ENCODE measurements at regions not wholly inside any gene's neighbourhood (a gene's known extent, or its start where the extent isn't known, plus 50 kb on each side); places are given as distances from the start of the nearest gene placed in this dataset.

DNA sequence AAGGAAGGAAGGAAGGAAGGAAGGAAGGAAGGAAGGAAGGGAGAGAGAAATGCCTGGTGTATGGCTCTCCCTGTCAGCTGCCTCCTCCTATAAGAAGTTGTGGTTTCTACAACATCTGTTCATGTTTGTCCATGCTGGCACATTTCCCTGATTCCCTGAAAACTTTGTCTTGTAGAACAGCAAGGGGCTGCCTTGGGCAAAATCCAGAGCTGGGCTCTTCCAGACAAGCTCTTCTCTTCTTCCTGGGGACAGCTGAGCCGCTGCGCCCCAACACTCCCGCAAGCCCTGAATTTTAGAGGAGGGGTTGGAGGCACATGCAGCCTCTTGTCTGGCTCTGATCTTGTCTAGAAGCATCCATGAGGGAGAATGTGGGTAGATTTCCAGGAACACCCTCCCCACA, 282.0 kb upstream of the ADARB2 start:
- TF ChIP-seq, protein P1, sequence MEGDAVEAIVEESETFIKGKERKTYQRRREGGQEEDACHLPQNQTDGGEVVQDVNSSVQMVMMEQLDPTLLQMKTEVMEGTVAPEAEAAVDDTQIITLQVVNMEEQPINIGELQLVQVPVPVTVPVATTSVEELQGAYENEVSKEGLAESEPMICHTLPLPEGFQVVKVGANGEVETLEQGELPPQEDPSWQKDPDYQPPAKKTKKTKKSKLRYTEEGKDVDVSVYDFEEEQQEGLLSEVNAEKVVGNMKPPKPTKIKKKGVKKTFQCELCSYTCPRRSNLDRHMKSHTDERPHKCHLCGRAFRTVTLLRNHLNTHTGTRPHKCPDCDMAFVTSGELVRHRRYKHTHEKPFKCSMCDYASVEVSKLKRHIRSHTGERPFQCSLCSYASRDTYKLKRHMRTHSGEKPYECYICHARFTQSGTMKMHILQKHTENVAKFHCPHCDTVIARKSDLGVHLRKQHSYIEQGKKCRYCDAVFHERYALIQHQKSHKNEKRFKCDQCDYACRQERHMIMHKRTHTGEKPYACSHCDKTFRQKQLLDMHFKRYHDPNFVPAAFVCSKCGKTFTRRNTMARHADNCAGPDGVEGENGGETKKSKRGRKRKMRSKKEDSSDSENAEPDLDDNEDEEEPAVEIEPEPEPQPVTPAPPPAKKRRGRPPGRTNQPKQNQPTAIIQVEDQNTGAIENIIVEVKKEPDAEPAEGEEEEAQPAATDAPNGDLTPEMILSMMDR (IDR thresholded peaks at IDR 0.05; ENCODE audit: low read depth, low read length): no peak

GRCh38 chr10:2014541-2014940, 277.2 kb upstream of the ADARB2 start:
- TF ChIP-seq, protein P1 (IDR thresholded peaks at IDR 0.05; ENCODE audit: low read depth, low read length): no peak

More for the DNA sequence above, 282.0 kb upstream of the ADARB2 start:
- DNase-seq (ENCODE audit: extremely low read depth, low read depth): no peak

GRCh38 chr10:2012209-2012608, 274.9 kb upstream of the ADARB2 start:
- TF ChIP-seq, protein P1 (IDR thresholded peaks at IDR 0.05; ENCODE audit: low read depth, low read length): no peak
- DNase-seq (ENCODE audit: extremely low read depth, low read depth): no peak

More at GRCh38 chr10:2014541-2014940, 277.2 kb upstream of the ADARB2 start:
- no peak for DNase-seq (ENCODE audit: extremely low read depth, low read depth)

GRCh38 chr10:2011106-2011716, 273.9 kb upstream of the ADARB2 start:
- TF ChIP-seq, protein P1 (IDR thresholded peaks at IDR 0.05; ENCODE audit: low read depth, low read length): no peak
- DNase-seq (ENCODE audit: extremely low read depth, low read depth): no peak

GRCh38 chr10:2005546-2005945, 268.2 kb upstream of the ADARB2 start:
- TF ChIP-seq, protein P1 (IDR thresholded peaks at IDR 0.05; ENCODE audit: low read depth, low read length): no peak
- DNase-seq (ENCODE audit: extremely low read depth, low read depth): no peak

- TF ChIP-seq, protein P1 (IDR thresholded peaks at IDR 0.05; ENCODE audit: low read depth, low read length): no peak
- no peak for DNase-seq (ENCODE audit: extremely low read depth, low read depth)
Observed at GRCh38 chr10:1992930-1993329, 255.6 kb upstream of the ADARB2 start.

GRCh38 chr10:1989090-1989489, 251.8 kb upstream of the ADARB2 start:
- TF ChIP-seq, protein P1 (IDR thresholded peaks at IDR 0.05; ENCODE audit: low read depth, low read length): no peak
- no peak for DNase-seq (ENCODE audit: extremely low read depth, low read depth)
